Liver (tissue), 8 donors: ENCODE measurements at regions not wholly inside any gene's neighbourhood (a gene's known extent, or its start where the extent isn't known, plus 50 kb on each side); places are given as distances from the start of the nearest gene placed in this dataset.

Experiments used
- DNase-seq: peaks from one replicate; pipeline ENCODE4 v3.0.0-alpha.2; 2017; ENCODE audit warnings: low spot score
- H3K27ac ChIP-seq, 2 donors: one replicate each; pipeline ENCODE4 v1.7.0; 2013; ENCODE audit warnings: inconsistent platforms in 2 of 2, low read length in 2 of 2, control low read depth in 1 of 2, low read depth in 1 of 2, mild to moderate bottlenecking in 1 of 2
- H3K27me3 ChIP-seq, 4 donors: one replicate each; pipeline versions ENCODE4 v1.6.1 to v1.7.0; 2013; ENCODE audit warnings: low read length in 3 of 4, inconsistent platforms in 1 of 4, mild to moderate bottlenecking in 1 of 4, moderate library complexity in 1 of 4; ENCODE audit not compliant: control insufficient read depth in 4 of 4, insufficient read depth in 4 of 4
- H3K36me3 ChIP-seq, 4 donors: one replicate each; pipeline versions ENCODE4 v1.6.1 to v1.7.0; 2013; ENCODE audit warnings: low read length in 3 of 4, mild to moderate bottlenecking in 3 of 4, low read depth in 1 of 4, moderate library complexity in 1 of 4; ENCODE audit not compliant: control insufficient read depth in 4 of 4, insufficient read depth in 3 of 4
- H3K4me1 ChIP-seq, 4 donors: one replicate each; pipeline versions ENCODE4 v1.6.1 to v1.7.0; 2013; ENCODE audit warnings: low read length in 3 of 4, mild to moderate bottlenecking in 3 of 4, moderate library complexity in 1 of 4; ENCODE audit not compliant: control insufficient read depth in 4 of 4, insufficient read depth in 4 of 4
- H3K4me3 ChIP-seq, 3 donors: one replicate each; pipeline versions ENCODE4 v1.6.1 to v1.7.0; 2013; ENCODE audit warnings: low read length in 3 of 3, control low read depth in 1 of 3, low read depth in 1 of 3, mild to moderate bottlenecking in 1 of 3
- H3K9ac ChIP-seq, 2 donors: one replicate each; pipeline ENCODE4 v1.7.0; 2013; ENCODE audit warnings: low read length in 2 of 2, mild to moderate bottlenecking in 2 of 2, moderate library complexity in 2 of 2, control low read depth in 1 of 2, low read depth in 1 of 2
- H3K9me3 ChIP-seq, 4 donors: one replicate each; pipeline versions ENCODE4 v1.6.1 to v1.7.0; 2013; ENCODE audit warnings: low read length in 3 of 4; ENCODE audit not compliant: control insufficient read depth in 4 of 4
- CTCF ChIP-seq: fragments of 150-350 bp; IDR thresholded peaks from 2 replicates; pipeline ENCODE4 v1.5.1; 2017; ENCODE audit warnings: improper control_type of control experiment, low read depth, low read length; ENCODE audit not compliant: missing input control
- FOXA2 ChIP-seq: IDR thresholded peaks from 2 replicates; pipeline ENCODE4 v1.6.1; 2016; ENCODE audit warnings: antibody characterized with exemption
- GABPA ChIP-seq, 2 donors: IDR thresholded peaks in 1 of 2; conservative IDR thresholded peaks in 1 of 2; 2 replicates each; pipeline ENCODE4 v1.6.1; 2016; ENCODE audit warnings: antibody characterized with exemption in 2 of 2, mild to moderate bottlenecking in 1 of 2, moderate library complexity in 1 of 2
- HNF4A ChIP-seq, 2 donors: conservative IDR thresholded peaks; 2 replicates each; pipeline ENCODE4 v1.6.1; 2016; ENCODE audit warnings: antibody characterized with exemption in 2 of 2, mild to moderate bottlenecking in 2 of 2
- HNF4G ChIP-seq: IDR thresholded peaks from 2 replicates; pipeline ENCODE4 v1.6.1; 2016; ENCODE audit warnings: antibody characterized with exemption
- JUND ChIP-seq, 2 donors: IDR thresholded peaks; 2 replicates each; pipeline ENCODE4 v1.6.1; 2016; ENCODE audit warnings: antibody characterized with exemption in 2 of 2
- MAX ChIP-seq: IDR thresholded peaks from 2 replicates; pipeline ENCODE4 v1.6.1; 2016; ENCODE audit warnings: antibody characterized with exemption
- NR2F2 ChIP-seq: IDR thresholded peaks from 2 replicates; pipeline ENCODE4 v1.6.1; 2016; ENCODE audit warnings: antibody characterized with exemption
- RAD21 ChIP-seq, 2 donors: IDR thresholded peaks; 2 replicates each; pipeline ENCODE4 v1.6.1; 2016; ENCODE audit warnings: antibody characterized with exemption in 2 of 2, mild to moderate bottlenecking in 2 of 2
- RXRA ChIP-seq, 2 donors: IDR thresholded peaks; 2 replicates each; pipeline ENCODE4 v1.6.1; 2017 to 2018; ENCODE audit warnings: antibody characterized with exemption in 2 of 2, mild to moderate bottlenecking in 1 of 2
- SP1 ChIP-seq: IDR thresholded peaks from 2 replicates; pipeline ENCODE4 v1.6.1; 2018; ENCODE audit warnings: antibody characterized with exemption, mild to moderate bottlenecking
- TAF1 ChIP-seq: conservative IDR thresholded peaks from 2 replicates; pipeline ENCODE4 v1.6.1; 2016; ENCODE audit warnings: antibody characterized with exemption, mild to moderate bottlenecking
- YY1 ChIP-seq: IDR thresholded peaks from 2 replicates; pipeline ENCODE4 v1.6.1; 2016; ENCODE audit warnings: antibody characterized with exemption, mild to moderate bottlenecking
- ZBTB33 ChIP-seq: IDR thresholded peaks from 2 replicates; pipeline ENCODE4 v1.6.1; 2016; ENCODE audit warnings: antibody characterized with exemption
- WGBS: extraction: QIAGEN DNeasy Blood & Tissue Kit; methylation state at CpG from one replicate; pipeline ENCODE4 v1.1.7; 2013; 5-methylcytosine and 5-hydroxymethylcytosine counted together
- TF ChIP-seq, protein P1 (sequence below): IDR thresholded peaks from 2 replicates; pipeline ENCODE4 v1.6.1; 2016; ENCODE audit warnings: antibody characterized with exemption, mild to moderate bottlenecking
- donor health status: healthy.
- donor health status: healthy.
- donor health status: healthy.
- donor health status: healthy.
- donor health status: healthy.

- TF ChIP-seq, protein P1, sequence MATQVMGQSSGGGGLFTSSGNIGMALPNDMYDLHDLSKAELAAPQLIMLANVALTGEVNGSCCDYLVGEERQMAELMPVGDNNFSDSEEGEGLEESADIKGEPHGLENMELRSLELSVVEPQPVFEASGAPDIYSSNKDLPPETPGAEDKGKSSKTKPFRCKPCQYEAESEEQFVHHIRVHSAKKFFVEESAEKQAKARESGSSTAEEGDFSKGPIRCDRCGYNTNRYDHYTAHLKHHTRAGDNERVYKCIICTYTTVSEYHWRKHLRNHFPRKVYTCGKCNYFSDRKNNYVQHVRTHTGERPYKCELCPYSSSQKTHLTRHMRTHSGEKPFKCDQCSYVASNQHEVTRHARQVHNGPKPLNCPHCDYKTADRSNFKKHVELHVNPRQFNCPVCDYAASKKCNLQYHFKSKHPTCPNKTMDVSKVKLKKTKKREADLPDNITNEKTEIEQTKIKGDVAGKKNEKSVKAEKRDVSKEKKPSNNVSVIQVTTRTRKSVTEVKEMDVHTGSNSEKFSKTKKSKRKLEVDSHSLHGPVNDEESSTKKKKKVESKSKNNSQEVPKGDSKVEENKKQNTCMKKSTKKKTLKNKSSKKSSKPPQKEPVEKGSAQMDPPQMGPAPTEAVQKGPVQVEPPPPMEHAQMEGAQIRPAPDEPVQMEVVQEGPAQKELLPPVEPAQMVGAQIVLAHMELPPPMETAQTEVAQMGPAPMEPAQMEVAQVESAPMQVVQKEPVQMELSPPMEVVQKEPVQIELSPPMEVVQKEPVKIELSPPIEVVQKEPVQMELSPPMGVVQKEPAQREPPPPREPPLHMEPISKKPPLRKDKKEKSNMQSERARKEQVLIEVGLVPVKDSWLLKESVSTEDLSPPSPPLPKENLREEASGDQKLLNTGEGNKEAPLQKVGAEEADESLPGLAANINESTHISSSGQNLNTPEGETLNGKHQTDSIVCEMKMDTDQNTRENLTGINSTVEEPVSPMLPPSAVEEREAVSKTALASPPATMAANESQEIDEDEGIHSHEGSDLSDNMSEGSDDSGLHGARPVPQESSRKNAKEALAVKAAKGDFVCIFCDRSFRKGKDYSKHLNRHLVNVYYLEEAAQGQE = no peak
These were observed 357.8 kb downstream of the ICE1 start (continued) for GRCh38 chr5:5780253-5780652.

DNA sequence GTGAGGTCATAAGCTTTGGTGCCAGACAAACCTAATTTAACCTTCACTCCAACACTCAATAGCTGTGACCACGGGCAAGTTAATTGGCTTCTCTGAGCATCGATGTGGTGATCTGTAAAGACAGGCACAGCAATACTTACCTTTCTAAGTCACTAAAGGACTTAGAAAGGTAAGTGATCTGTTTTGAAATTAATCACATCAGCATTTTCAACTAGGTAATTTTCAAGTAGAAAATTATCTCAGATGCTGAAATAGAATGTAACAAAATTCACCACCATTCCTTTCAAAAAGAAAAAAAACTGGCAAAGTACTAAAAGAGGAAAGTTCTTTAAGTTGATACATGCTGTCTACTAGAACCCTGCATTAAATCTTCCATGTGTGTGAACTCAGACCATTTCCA is 354.5 kb downstream of the ICE1 start:
- no peak for TF ChIP-seq GABPA (IDR thresholded peaks at IDR 0.05 in 1 of 2, conservative IDR thresholded peaks at IDR 0.05 in 1 of 2)
- no peak for TF ChIP-seq HNF4G
- TF ChIP-seq JUND (IDR thresholded peaks at IDR 0.05) = no peak
- no peak for TF ChIP-seq FOXA2
- TF ChIP-seq NR2F2 = no peak
- TF ChIP-seq YY1 = no peak
- no peak for TF ChIP-seq SP1
- TF ChIP-seq RXRA (IDR thresholded peaks at IDR 0.05) = no peak
- no peak for TF ChIP-seq RAD21 (IDR thresholded peaks at IDR 0.05)
- TF ChIP-seq CTCF = no peak
- no peak for TF ChIP-seq HNF4A (conservative IDR thresholded peaks at IDR 0.05)
- TF ChIP-seq TAF1 = no peak
- no peak for TF ChIP-seq ZBTB33
- TF ChIP-seq MAX = no peak
- Histone ChIP-seq H3K4me3 (no peak overlapping the region), H3K4me1 (no peaks in the 10 kb centered on the region), H3K27ac (no peak overlapping the region), H3K9me3 (no peaks in the 10 kb centered on the region), H3K27me3 (no peaks in the 10 kb centered on the region), H3K9ac (no peak overlapping the region), H3K36me3 (no peaks in the 10 kb centered on the region)
- no peak for DNase-seq
- WGBS = 71% methylated on average over 2 of the region's 2 CpGs

GRCh38 chr5:5772202-5772601 is 349.7 kb downstream of the ICE1 start:
- Histone ChIP-seq H3K4me3 (no peak overlapping the region), H3K9ac (no peak overlapping the region), H3K27ac (no peak overlapping the region), H3K4me1 (peaks cover 0 to 8% (median 2%) of the 10 kb centered on the region in 4 donors), H3K27me3 (no peaks in the 10 kb centered on the region), H3K36me3 (no peaks in the 10 kb centered on the region), H3K9me3 (no peaks in the 10 kb centered on the region)
- TF ChIP-seq SP1 = no peak
- TF ChIP-seq, protein P1 = no peak
- WGBS = 78% methylated on average over 3 of the region's 3 CpGs
- DNase-seq = no peak
